ENCODE measurements at regions not wholly inside any gene's neighbourhood (a gene's known extent, or its start where the extent isn't known, plus 50 kb on each side); places are given as distances from the start of the nearest gene placed in this dataset.

DNA sequence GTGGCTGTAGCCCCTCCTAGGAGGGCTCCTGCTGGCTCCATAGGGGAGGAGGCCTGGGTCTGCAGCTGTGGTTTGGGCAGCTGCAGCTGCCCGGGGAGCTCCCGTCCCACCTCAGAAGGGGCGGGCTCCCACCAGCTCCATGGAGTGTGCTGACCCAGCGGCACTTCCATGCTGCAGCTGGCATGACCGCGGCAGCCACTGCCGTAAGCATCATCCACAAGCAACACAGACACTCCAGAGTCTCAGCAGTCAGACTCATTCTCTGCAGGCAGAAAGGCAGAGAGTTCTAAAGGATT is 660.1 kb upstream of the RAB6C start:
- Mint-ChIP-seq H3K4me1 (ENCODE audit: low read depth) (no peaks in the 10 kb centered on the region), H3K9me3 (no peaks in the 10 kb centered on the region), H3K27ac (no peak overlapping the region), H3K4me3 (no peak overlapping the region), H3K36me3 (ENCODE audit: low read depth) (no peaks in the 10 kb centered on the region), H3K27me3 (no peaks in the 10 kb centered on the region)
- TF ChIP-seq, protein P1, sequence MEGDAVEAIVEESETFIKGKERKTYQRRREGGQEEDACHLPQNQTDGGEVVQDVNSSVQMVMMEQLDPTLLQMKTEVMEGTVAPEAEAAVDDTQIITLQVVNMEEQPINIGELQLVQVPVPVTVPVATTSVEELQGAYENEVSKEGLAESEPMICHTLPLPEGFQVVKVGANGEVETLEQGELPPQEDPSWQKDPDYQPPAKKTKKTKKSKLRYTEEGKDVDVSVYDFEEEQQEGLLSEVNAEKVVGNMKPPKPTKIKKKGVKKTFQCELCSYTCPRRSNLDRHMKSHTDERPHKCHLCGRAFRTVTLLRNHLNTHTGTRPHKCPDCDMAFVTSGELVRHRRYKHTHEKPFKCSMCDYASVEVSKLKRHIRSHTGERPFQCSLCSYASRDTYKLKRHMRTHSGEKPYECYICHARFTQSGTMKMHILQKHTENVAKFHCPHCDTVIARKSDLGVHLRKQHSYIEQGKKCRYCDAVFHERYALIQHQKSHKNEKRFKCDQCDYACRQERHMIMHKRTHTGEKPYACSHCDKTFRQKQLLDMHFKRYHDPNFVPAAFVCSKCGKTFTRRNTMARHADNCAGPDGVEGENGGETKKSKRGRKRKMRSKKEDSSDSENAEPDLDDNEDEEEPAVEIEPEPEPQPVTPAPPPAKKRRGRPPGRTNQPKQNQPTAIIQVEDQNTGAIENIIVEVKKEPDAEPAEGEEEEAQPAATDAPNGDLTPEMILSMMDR (IDR thresholded peaks at IDR 0.05) = no peak
- DNase-seq = no peak
- Histone ChIP-seq H3K4me3 (ENCODE audit: low read length) (no peak overlapping the region), H3K36me3 (ENCODE audit: insufficient read depth, low read length) (no peaks in the 10 kb centered on the region), H3K9me3 (ENCODE audit: control insufficient read depth in 1 of 2, insufficient read depth in 1 of 2, low read length in 2 of 2) (peaks cover 0 to 12% of the 10 kb centered on the region in 2 experiments), H3K4me1 (ENCODE audit: insufficient read depth, low read length) (no peaks in the 10 kb centered on the region), H3K27ac (ENCODE audit: low read depth in 1 of 2, low read length in 2 of 2) (no peak overlapping the region), H3K27me3 (ENCODE audit: control insufficient read depth in 1 of 2, insufficient read depth in 2 of 2, low read length in 2 of 2) (no peaks in the 10 kb centered on the region)
- ATAC-seq (ENCODE audit: poor library complexity) = no peak
- intact Hi-C loops (cut with DNase I, micrococcal nuclease) = no loop called here
- CTCF ChIA-PET = no interaction called here
- POLR2A ChIA-PET = no interaction called here

GRCh38 chr2:129320288-129320687 is 659.2 kb upstream of the RAB6C start:
- Mint-ChIP-seq H3K4me1 (ENCODE audit: low read depth) (no peaks in the 10 kb centered on the region), H3K27ac (no peak overlapping the region), H3K27me3 (no peaks in the 10 kb centered on the region), H3K4me3 (no peak overlapping the region), H3K36me3 (ENCODE audit: low read depth) (no peaks in the 10 kb centered on the region), H3K9me3 (no peaks in the 10 kb centered on the region)
- Histone ChIP-seq H3K4me1 (ENCODE audit: insufficient read depth, low read length) (no peaks in the 10 kb centered on the region), H3K9me3 (ENCODE audit: control insufficient read depth in 1 of 2, insufficient read depth in 1 of 2, low read length in 2 of 2) (peaks cover 0 to 12% of the 10 kb centered on the region in 2 experiments), H3K27me3 (ENCODE audit: control insufficient read depth in 1 of 2, insufficient read depth in 2 of 2, low read length in 2 of 2) (no peaks in the 10 kb centered on the region), H3K27ac (ENCODE audit: low read depth in 1 of 2, low read length in 2 of 2) (no peak overlapping the region), H3K4me3 (ENCODE audit: low read length) (no peak overlapping the region), H3K36me3 (ENCODE audit: insufficient read depth, low read length) (no peaks in the 10 kb centered on the region)
- intact Hi-C loops (cut with DNase I, micrococcal nuclease) = no loop called here
- ChIA-PET POLR2A (no interaction called here), CTCF (no interaction called here)
- no peak for DNase-seq
- TF ChIP-seq, protein P1 (IDR thresholded peaks at IDR 0.05) = no peak
- ATAC-seq (ENCODE audit: poor library complexity) = no peak

DNA sequence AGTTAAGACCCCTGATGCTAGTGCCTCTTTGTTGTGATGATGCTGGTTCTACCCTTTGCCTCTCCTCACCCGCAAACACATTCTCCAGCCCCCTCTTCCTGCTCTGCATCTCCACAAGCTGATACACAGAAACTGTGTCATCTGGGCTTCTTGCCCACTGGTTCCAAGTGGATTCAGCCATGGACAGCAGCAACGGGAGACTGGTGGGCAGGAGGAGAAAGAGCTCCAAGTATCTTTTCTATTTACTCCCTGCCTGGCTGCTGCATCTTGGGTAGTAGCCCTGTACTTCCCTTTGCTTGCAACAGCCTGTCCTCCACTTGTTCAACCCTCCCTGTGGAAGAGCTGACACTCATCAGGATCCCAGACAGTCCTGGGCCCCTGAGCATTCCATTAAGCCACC is 655.1 kb upstream of the RAB6C start:
- H3K36me3 ChIP-seq (ENCODE audit: insufficient read depth, low read length) = no peaks in the 10 kb centered on the region
- no peaks in the 10 kb centered on the region for H3K27me3 Mint-ChIP-seq
- POLR2A ChIA-PET = no interaction called here
- no peak overlapping the region for H3K4me3 ChIP-seq (ENCODE audit: low read length)
- ATAC-seq (ENCODE audit: poor library complexity) (no peak), DNase-seq (no peak)
- CTCF ChIA-PET = no interaction called here
- no peak overlapping the region for H3K27ac Mint-ChIP-seq
- H3K4me1 Mint-ChIP-seq (ENCODE audit: low read depth) = no peaks in the 10 kb centered on the region
- H3K9me3 Mint-ChIP-seq = peaks cover 6% of the 10 kb centered on the region
- no peaks in the 10 kb centered on the region for H3K4me1 ChIP-seq (ENCODE audit: insufficient read depth, low read length)
- H3K27me3 ChIP-seq (ENCODE audit: control insufficient read depth in 1 of 2, insufficient read depth in 2 of 2, low read length in 2 of 2) = no peaks in the 10 kb centered on the region
- no peak overlapping the region for H3K27ac ChIP-seq (ENCODE audit: low read depth in 1 of 2, low read length in 2 of 2)
- intact Hi-C loops (cut with DNase I, micrococcal nuclease) = no loop called here
- H3K9me3 ChIP-seq (ENCODE audit: control insufficient read depth in 1 of 2, insufficient read depth in 1 of 2, low read length in 2 of 2) = peaks cover 0 to 5% of the 10 kb centered on the region in 2 experiments
- no peak overlapping the region for H3K4me3 Mint-ChIP-seq
- H3K36me3 Mint-ChIP-seq (ENCODE audit: low read depth) = no peaks in the 10 kb centered on the region
- TF ChIP-seq, protein P1 (IDR thresholded peaks at IDR 0.05) = no peak

Data from CD4-positive, alpha-beta T cell (primary cell).